GM08714 (cell line): ENCODE measurements at regions not wholly inside any gene's neighbourhood (a gene's known extent, or its start where the extent isn't known, plus 50 kb on each side); places are given as distances from the start of the nearest gene placed in this dataset.

Experiments used
- H3K4me3 ChIP-seq: fragments of 200-500 bp; sonication (Bioruptor generic); 2 replicates; pipeline ENCODE4 v1.5.1; 2014; ENCODE audit warnings: mild to moderate bottlenecking, low read length, inconsistent platforms
- ZNF274 ChIP-seq: IDR thresholded peaks from 2 replicates; pipeline ENCODE4 v1.6.1; 2012; ENCODE audit warnings: mild to moderate bottlenecking, low read depth, low read length

DNA sequence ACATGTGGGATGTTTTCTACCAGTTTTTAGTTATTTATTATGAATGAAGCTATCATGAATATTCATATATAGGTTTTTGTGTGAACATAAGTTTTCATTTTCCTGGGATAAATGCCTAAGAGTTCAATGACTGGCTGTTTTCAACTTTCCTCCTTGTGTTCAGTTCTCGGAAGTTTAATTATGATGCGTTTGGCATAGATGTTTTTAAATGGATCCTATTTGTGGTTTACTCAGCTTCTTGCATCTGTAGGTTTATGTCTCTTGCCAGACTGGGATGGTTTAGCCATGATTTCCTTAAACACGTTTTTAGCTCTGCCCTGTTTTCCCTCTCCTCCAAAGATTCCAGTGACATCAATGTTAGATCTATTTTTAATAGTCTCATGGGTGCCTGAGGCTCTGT is 411.1 kb upstream of the CDH4 start:
- TF ChIP-seq ZNF274, result no peak
- H3K4me3 ChIP-seq, result no peak overlapping the region

DNA sequence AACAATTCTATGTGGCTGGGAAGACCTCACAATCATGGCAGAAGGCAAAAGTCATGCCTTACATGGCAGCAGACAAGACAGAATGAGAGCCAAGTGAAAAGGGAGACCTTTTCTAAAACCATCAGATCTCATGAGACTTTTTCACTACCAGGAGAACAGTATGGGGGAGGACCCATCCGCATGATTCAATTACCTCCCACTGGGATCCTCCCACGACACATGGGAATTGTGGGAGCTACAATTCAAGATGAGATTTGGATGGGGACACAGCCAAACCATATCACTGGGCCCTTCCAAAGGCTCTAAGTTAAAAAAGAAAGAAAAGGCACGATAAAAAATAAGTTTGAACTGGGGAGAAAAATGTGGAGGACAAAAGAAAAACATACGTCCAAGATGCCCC is 406.9 kb upstream of the CDH4 start:
- TF ChIP-seq ZNF274, result no peak
- H3K4me3 ChIP-seq, result no peak overlapping the region

DNA sequence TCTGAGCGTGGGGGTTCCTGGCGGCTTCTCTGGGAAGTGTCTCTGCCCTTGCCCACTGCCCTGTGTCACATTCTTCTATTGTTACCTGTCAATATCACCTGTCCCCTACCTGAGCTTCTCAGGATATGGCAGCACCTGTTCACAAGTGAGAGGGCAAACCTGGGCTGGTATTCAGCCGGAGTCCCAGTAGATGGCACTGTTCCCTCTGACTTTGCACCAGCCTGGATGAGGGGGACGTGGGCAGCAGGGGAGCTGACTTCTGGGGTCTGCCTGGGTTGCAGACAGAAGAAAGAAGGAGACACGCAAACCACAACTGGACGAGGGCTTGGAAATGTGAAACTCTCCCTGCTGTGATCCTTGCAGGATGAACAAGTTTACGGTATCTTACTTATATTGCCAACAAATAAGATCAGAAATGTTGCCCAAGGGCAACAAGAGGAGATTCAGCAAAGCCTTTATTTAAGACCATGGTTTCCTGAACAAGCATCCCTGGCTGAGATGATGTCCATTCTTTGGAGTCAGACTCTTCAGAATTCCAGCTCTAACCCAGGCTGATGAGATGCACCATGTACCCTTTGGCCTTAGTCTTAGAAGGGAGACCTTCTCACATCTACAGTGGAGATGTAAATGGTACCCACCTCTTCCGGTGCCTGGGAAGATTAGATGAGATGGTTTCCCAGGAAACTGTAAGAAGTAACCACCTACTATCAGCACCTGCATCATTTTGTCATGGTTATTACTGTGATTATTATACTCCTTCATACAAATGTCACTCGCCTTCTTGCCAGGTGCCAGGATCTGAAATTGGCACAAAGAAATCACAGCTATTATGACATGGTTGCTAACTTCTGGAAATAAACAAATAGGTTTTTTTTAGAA is 400.0 kb upstream of the CDH4 start:
- no peak for TF ChIP-seq ZNF274
- no peak overlapping the region for H3K4me3 ChIP-seq

DNA sequence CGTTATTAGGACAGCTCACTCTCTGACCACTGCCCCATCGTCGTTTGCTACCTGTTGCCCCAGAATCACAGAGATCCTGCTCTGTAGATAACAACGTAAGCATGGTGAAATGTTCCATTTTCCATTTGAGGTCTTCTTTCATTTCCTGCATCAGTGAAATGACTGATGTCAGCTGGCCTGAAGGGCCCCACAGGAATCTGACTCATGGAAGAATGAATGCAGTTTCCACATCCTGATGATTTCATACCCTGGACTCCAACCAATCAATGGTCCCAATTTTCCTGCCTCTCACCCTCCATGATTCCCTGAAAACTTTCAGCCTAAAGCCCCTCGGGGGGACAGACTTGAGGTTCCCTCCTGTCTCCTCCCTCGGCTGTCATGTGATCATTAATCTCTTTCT is 394.4 kb upstream of the CDH4 start:
- TF ChIP-seq ZNF274, result no peak
- no peak overlapping the region for H3K4me3 ChIP-seq

DNA sequence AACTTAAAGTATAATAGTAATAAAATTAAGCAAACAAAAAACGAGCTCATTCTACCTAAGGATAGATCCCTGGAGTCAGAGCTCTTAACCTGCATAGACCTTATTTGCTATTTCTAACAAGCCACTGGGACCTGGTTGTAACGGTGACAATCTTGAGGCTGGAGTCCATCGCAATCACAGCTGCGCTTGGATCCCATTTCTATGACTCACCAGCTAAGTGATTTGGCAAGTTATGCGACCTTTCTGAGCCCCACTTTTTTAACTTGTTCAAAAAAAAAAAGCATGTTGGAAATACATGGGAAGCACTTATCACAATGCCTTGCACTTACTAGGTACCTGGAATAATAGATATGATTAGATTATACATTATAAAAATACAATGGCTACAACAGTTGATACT is 389.5 kb upstream of the CDH4 start:
- TF ChIP-seq ZNF274, result no peak
- H3K4me3 ChIP-seq, result no peak overlapping the region

DNA sequence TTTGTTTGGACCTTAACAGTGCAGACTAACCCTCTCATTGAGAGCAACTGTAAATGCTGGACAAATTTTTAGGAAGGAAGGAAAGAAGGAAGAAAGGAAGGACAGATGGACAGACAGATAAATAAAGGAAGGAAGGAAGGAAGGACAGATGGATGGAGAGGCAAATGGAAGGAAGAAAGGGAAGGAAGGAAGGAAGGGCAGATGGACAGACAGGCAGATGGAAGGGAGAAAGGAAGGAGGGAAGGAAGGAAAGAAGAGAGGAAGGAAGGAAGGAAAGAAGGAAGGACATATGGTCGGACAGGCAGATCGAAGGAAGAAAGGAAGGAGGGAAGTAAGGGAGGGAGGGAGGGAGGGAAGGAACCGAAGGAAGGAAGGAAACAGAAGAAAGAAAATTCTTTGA is 388.5 kb upstream of the CDH4 start:
- TF ChIP-seq ZNF274, result no peak
- H3K4me3 ChIP-seq, result no peak overlapping the region

DNA sequence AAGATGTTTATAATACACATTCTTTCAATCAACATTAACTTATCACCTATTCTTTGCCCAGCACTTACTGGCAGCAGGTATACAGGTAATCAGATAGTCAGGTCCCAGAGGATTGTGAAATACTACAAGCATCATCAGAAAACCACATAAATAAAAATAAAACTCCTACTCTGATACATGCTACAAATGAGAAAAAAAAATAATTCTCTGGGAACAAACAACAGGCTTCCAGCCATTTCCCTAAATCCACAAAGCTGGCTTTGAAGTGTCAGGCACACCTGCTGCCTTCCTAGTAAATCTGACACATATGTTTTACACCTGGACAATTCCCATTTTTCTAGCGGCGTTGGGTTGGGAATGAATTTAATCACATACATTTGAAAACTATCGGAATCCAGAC is 384.5 kb upstream of the CDH4 start:
- no peak overlapping the region for H3K4me3 ChIP-seq
- TF ChIP-seq ZNF274, result no peak

DNA sequence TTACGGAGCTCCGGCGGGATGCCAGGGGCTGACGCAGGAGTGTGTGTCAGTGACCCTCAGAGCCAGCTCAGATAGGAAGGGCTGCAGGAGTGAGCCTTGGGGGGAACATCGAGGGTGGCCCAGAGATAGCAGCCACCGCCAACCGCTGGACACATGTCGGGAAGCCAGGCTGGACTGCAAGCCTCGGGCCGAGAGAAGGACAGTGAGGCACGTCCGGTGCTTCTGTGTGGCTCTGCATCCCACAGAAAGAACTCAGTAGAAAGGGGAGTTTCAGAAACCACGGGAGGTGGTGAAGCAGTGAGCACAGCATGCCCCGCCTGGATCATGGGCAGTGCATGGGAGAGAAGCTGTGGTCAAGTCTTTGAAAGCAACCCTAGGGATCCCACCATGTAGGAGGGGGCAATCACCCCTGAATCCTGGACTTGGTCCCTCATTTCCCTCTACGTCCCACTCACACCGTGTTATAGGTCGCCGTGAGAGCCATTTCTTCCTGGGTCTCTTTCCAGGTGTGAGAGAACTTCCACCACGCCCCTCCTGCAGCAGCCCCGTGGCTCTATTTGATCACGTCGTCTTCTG is 383.7 kb upstream of the CDH4 start:
- H3K4me3 ChIP-seq, result no peak overlapping the region
- TF ChIP-seq ZNF274, result no peak

DNA sequence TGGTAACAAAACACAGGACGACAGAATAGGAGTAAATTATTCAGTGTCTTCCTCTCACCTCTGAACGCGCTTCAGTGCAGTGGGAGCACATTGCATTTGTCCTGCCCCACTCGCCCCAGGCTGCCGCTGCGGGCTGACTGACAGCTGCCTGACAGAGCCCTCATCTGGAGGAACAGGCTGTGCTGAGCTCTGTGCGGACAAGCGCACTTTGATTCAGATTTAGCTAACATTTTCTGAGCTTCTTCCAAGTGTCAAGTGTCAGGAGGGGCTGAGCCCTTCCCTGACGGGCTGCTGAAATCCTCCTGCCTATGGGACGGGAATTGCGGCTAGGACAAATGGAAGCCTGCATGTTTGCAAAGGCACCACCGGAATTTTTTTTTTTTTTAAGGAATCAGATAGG is 383.0 kb upstream of the CDH4 start:
- H3K4me3 ChIP-seq, result no peak overlapping the region
- TF ChIP-seq ZNF274, result no peak

DNA sequence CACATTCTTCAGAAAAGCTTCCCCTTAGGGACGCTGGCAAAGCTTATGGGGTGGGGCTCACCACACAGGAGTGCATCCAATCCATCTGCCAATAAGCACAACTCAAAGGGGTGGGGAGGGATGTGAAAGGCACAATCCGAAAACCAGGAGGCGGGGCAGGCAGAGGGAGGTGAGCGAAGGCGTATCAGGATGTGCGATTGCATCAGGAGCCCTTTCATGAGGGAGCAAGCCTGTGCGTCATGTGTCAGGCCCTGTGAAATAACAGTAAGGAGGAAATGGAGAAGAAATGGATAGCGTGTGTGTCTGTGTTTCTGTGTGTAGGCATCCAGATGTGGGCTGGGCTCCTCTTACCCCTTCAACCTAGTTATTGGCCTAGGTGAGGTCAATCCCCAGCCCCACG is 382.4 kb upstream of the CDH4 start:
- TF ChIP-seq ZNF274, result no peak
- no peak overlapping the region for H3K4me3 ChIP-seq

DNA sequence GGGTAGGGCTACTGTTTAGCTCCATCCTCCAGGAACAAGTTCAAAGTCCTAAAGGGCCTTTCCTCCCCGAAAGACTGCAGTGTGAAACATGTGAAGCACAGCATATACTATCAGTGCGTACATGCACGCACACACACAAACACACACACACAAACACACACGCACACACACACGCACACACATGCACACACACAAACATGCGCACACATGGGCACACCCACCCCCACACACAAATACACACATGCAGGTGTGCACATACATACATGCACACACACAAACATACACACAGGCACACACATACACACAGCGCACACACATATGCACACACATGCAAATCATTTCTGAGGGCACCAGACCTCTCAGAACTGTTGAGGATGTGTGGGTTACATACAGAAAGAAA is 382.0 kb upstream of the CDH4 start:
- TF ChIP-seq ZNF274, result no peak

DNA sequence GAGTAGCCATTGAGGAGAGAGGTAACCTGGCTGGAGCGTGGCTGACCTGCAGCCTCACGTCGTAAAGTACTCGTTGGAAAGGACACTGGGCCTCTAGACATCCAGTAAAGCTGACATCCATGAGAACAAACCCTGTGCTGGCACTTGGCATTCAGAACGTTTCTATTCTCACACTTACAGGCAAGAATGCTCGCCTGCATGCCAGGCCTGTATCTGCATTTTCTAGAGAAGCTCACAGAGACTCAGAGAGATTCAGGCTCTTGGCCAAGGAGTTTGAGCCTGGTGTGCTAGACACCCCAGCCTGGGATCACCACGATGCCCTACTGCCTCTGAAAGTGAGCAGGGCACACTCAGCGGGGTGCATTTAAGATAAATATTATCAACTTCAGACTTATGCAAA is 379.8 kb upstream of the CDH4 start:
- no peak overlapping the region for H3K4me3 ChIP-seq
- no peak for TF ChIP-seq ZNF274

More for the DNA sequence above, 382.0 kb upstream of the CDH4 start:
- no peak overlapping the region for H3K4me3 ChIP-seq

DNA sequence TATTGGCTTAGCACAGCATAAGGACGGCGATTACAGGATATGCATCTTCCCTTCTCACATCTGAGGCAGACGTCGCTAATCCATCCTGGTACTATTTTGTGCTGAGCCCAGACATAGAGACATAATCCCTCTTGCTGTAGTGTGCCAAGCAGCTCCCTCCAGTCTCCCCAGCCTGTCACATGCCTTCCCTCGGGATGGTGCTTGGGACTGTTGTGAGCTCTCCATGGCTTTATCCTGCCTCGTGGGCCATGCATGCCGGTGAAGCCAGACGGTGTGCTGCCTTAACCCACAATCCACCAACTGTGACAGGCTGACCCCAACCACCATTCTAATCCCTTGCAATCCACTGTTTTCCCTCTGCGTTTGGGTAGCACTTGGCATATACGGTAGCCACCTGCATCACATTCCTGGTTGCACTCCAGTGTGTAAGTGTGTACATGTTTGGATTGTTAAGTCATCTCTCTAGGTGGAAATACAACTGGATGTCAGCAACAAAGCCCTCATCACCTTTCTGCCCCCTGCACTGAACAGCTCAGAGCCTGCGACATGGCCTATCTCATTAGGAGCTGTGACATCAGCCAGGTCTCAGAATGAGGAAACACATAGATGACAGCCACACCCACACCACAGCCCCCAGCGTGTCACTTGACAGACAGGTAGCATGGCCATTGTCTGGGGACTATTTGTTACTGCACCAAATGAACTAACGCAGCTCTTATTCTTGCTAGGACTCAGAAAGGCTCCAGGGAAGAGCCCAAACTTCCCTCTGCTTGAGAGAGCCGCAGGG is 374.8 kb upstream of the CDH4 start:
- H3K4me3 ChIP-seq, result no peak overlapping the region
- no peak for TF ChIP-seq ZNF274

DNA sequence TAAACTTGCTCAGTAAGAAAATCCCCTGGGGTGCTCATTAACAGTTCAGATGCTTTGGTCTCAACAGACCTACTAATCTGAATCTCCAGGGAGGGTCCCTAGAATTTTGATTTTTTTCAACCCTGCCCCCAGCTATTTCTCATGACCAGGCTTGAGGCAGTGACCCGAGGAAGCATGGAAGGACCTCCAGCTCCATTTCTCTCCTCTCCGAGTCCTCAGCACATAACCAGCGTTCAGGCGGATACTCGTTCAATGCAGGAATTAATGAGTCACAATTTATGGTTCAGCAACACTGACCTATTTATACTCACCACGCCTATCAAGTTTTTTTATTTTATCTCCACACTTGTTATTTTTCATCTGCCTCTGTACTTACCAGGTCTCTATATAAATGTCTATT is 369.2 kb upstream of the CDH4 start:
- H3K4me3 ChIP-seq, result no peak overlapping the region
- TF ChIP-seq ZNF274, result no peak

DNA sequence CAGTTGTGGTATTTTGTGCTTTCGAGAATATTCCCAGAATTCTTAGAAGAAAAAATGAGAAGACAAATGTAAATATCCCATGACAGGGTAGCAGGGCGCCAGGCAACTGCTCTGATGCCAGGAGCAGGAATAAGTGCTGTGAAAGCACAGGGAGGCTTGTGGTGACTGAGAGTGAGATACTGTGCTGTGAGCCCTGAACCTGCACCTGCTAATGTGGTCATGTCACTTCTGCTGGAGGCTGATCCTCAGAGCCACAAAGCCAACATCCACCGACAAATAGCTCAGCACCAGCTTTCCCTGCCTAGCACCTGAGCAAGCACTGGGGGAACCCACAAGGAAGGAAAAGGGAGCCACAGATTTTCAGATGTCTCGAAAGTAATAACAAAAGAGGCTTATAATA is 368.6 kb upstream of the CDH4 start:
- no peak overlapping the region for H3K4me3 ChIP-seq

DNA sequence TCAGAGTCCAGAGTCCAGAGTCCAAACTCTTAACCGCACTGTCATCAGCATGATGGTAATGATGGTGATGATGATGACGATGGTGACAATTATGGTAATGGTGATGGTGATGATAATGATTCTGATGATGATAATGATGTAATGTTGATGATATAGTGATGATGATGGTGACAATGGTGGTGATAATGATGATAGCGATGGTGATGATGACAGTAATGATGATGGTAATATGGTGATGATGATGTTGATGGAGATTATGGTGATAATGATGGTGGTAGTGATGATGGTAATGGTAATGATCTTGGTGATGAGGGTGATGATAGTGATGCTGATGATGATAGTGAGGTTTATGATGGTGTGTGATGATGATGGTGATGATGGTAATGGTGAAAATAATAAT is 367.8 kb upstream of the CDH4 start:
- TF ChIP-seq ZNF274, result no peak
- H3K4me3 ChIP-seq, result no peak overlapping the region

More for the DNA sequence above, 368.6 kb upstream of the CDH4 start:
- TF ChIP-seq ZNF274, result no peak
